Testis (tissue), 2 donors: ENCODE measurements at regions not wholly inside any gene's neighbourhood (a gene's known extent, or its start where the extent isn't known, plus 50 kb on each side); places are given as distances from the start of the nearest gene placed in this dataset.

Source experiments
- CTCF ChIP-seq, 3 experiments: fragments of 450-650 bp in 2 of 3; fragments of 200-600 bp in 1 of 3; sonication (generic) in 1 of 3; IDR thresholded peaks; one replicate each; pipeline ENCODE4 v1.5.1; 2016 to 2019; ENCODE audit warnings: antibody characterized with exemption in 3 of 3, mild to moderate bottlenecking in 2 of 3, moderate library complexity in 1 of 3
- POLR2A ChIP-seq: fragments of 450-650 bp; IDR thresholded peaks from one replicate; pipeline ENCODE4 v1.6.1; 2017; ENCODE audit warnings: antibody characterized with exemption, mild to moderate bottlenecking, moderate library complexity

- no peak for TF ChIP-seq CTCF (IDR thresholded peaks at IDR 0.05)
- no peak for TF ChIP-seq POLR2A
Observed at GRCh38 chr7:113582471-113582870, 336.3 kb downstream of the PPP1R3A start.
